ENCODE measurements at regions not wholly inside any gene's neighbourhood (a gene's known extent, or its start where the extent isn't known, plus 50 kb on each side); places are given as distances from the start of the nearest gene placed in this dataset.
"Not testable (repeated sequence)": the region's sequence is repeated elsewhere in the genome, so short reads cannot be mapped to it uniquely, and the experiment has no call there.

- no peak for DNase-seq
Observed at GRCh38 chr10:71087622-71088021, 124.7 kb upstream of the UNC5B start.

GRCh38 chr10:71088054-71088453, 124.3 kb upstream of the UNC5B start:
- DNase-seq, result no peak

GRCh38 chr10:71088578-71088977, 123.8 kb upstream of the UNC5B start:
- DNase-seq, result not testable (repeated sequence)

- DNase-seq, result no peak
Observed at GRCh38 chr10:71089162-71089561, 123.2 kb upstream of the UNC5B start.

- DNase-seq, result no peak
Observed at GRCh38 chr10:71090330-71090729, 122.0 kb upstream of the UNC5B start.

- no peak for DNase-seq
Observed at GRCh38 chr10:71090801-71091200, 121.6 kb upstream of the UNC5B start.

GRCh38 chr10:71092812-71093401, 119.5 kb upstream of the UNC5B start:
- peak; percentile 50 for DNase-seq

GRCh38 chr10:71093531-71093930, 118.8 kb upstream of the UNC5B start:
- no peak for DNase-seq

GRCh38 chr10:71094712-71095390, 117.5 kb upstream of the UNC5B start:
- DNase-seq, result no peak

GRCh38 chr10:71099731-71100361, 112.5 kb upstream of the UNC5B start:
- DNase-seq, result no peak

- DNase-seq, result no peak
Observed at GRCh38 chr10:71103961-71104360, 108.4 kb upstream of the UNC5B start.

GRCh38 chr10:71106151-71106550, 106.2 kb upstream of the UNC5B start:
- peak; percentile 97 for DNase-seq

GRCh38 chr10:71107117-71107516, 105.3 kb upstream of the UNC5B start:
- not testable (repeated sequence) for DNase-seq

GRCh38 chr10:71108042-71108441, 104.3 kb upstream of the UNC5B start:
- peak; percentile 97 for DNase-seq

GRCh38 chr10:71112138-71112785, 100.1 kb upstream of the UNC5B start:
- DNase-seq, result no peak

- no peak for DNase-seq
Observed at GRCh38 chr10:71116426-71116825, 95.9 kb upstream of the UNC5B start.

- not testable (repeated sequence) for DNase-seq
Observed at GRCh38 chr10:71117589-71117988, 94.8 kb upstream of the UNC5B start.

- DNase-seq, result no peak
Observed at GRCh38 chr10:71123023-71123422, 89.3 kb upstream of the UNC5B start.

- no peak for DNase-seq
Observed at GRCh38 chr10:71124921-71125748, 87.2 kb upstream of the UNC5B start.

GRCh38 chr10:71125749-71126107, 86.6 kb upstream of the UNC5B start:
- no peak for DNase-seq

GRCh38 chr10:71126432-71126831, 85.9 kb upstream of the UNC5B start:
- DNase-seq, result no peak

GRCh38 chr10:71127104-71127503, 85.3 kb upstream of the UNC5B start:
- no peak for DNase-seq

- no peak for DNase-seq
Observed at GRCh38 chr10:71127773-71128172, 84.6 kb upstream of the UNC5B start.
